ENCODE measurements at regions not wholly inside any gene's neighbourhood (a gene's known extent, or its start where the extent isn't known, plus 50 kb on each side); places are given as distances from the start of the nearest gene placed in this dataset.
"Not testable (repeated sequence)": the region's sequence is repeated elsewhere in the genome, so short reads cannot be mapped to it uniquely, and the experiment has no call there.

DNA sequence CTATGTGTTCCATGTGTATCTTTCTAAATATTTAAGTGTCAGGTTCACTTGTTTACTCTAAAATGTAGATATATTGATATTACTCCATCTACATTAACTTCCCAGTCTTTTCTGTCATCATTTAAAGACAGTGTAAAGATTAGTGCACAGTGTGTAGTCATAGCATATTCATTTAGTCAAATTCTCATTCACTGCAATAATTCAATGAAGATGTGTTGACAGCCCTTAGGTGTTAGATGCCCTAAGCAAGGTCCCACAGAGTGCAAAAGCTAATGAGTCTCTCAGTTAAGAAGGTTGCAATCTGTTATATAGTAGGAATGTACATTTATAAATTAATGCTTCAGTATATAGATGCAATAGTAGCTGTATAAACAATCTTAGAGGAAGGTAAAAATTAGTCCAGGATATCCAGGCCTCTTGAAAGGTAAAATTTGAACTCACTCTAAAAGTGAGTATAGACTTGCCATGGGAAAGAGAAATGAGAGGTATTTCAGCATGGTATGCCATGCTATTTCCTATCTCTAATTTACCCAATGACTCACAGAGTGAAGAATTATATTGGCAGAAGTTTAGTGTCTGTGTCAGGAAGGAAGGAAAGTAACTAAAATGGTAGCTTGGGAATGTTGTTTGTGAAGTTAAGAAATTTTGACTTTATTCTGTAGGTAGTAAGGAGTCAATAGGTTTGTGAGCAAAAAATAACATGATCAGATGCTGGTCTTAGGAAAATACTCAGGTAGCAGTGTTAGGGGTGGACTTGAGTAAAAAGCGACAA lies 969.9 kb upstream of the CITED2 start:
- DNase-seq, result no peak

GRCh38 chr6:140343128-140343527 lies 968.7 kb upstream of the CITED2 start:
- no peak for DNase-seq

GRCh38 chr6:140341272-140341671 lies 966.8 kb upstream of the CITED2 start:
- no peak for DNase-seq

DNA sequence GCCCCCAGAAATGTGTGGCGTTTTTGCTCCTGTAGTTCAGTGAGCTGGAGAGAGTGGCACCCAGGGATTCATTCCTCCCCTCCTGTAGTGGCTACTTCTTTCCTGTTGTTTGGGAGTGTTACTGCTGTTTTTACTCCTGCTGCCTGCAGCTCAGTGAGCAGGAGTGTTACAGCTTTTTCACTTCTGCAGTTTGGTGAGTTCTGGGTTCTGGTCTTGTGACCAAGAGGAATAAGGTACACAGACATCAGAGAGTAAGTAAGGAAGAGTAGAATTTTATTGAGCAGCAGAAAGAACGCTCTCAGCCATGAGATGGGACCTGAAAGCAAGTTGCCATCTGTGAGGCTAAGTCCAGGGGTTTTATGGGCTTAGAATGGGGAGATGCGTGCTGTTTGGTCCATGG lies 966.3 kb upstream of the CITED2 start:
- DNase-seq, result no peak

- not testable (repeated sequence) for DNase-seq
Observed at GRCh38 chr6:140339084-140339483, 964.6 kb upstream of the CITED2 start.

GRCh38 chr6:140321891-140322290 lies 947.4 kb upstream of the CITED2 start:
- no peak for DNase-seq

DNA sequence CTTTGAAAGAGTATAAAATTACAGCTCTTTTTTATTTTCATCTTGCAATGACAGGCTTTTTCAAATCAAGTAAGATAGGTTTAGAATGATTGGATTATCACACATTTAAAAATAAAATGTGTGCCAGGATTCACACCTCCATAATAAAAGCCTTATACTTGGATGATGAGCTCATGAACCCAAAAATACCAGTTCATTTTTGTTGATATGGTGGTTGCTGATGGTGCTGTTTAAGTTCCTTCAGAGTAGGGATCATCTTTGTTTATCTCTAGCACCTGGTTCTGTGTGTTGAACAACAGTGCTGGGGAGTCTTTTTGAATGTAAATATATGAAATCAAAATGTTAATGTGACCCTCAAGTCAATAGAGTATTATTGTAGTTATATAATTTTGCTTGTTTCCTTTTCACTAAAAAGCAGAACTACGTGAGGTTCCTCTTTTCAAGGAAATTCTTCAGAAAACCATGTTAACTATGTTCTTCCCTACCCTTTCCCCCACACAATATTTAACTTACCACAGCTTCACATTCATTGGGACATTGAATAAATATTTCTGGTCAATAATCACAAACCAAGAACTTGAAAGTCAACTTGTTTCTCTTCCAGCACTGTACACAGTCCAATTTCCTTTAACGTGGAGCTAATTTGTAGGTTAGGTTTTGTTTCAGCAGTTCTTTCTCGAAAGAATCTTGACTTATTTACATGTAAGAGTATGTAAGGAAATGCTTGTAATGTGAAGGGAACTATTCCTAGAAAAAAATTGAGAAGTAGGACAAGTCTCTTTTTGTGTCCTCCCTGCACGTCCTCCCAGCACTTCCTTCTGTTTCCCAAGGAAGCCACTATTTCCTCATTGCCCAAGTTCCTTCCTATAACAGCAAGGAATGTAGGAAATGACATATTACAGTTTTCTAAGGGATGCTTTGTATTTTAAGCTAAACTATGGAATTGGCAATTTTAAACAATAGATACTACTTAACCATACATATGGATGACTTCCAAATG lies 945.9 kb upstream of the CITED2 start:
- DNase-seq, result peak; percentile 34

GRCh38 chr6:140319209-140319608 lies 944.8 kb upstream of the CITED2 start:
- no peak for DNase-seq

DNA sequence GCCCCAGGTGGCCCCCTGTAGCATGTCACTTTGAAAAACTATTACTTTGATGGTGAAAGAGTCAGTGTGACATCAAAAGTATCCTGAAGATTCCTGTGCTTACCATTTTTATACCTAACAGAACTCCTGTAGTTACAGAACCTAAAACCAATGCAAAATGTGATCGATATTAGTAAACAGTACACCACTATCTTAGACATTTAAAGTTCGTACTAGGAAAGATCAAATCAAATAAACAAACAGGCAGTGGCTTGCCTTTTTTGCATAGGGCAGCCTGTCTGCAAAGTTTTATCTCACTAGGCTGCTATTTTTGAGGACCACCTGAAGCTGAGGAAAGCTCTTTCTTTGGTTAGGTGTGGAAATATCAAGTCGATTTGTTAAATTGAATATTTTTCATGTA lies 944.0 kb upstream of the CITED2 start:
- DNase-seq, result no peak

GRCh38 chr6:140317950-140318349 lies 943.5 kb upstream of the CITED2 start:
- DNase-seq, result no peak

DNA sequence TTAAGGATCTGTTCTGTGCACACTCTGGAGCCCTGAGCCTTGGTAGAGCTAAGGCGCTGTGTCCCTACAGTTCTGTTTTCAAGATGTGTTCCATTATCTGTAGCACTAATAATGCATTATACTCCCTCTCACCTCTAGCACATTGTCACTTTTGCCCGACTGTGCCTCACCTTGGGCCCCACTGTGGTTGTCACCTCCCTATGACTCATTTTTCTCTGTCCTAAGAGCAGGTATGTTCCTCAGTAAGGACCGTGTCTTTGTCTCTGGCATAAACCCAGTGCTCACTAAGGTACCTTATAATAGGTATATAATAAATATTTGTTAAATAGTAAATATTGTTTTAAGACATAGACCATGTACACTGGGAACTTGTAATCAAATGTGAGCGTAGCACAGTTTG lies 942.5 kb upstream of the CITED2 start:
- no peak for DNase-seq

GRCh38 chr6:140314682-140315081 lies 940.2 kb upstream of the CITED2 start:
- DNase-seq, result no peak

DNA sequence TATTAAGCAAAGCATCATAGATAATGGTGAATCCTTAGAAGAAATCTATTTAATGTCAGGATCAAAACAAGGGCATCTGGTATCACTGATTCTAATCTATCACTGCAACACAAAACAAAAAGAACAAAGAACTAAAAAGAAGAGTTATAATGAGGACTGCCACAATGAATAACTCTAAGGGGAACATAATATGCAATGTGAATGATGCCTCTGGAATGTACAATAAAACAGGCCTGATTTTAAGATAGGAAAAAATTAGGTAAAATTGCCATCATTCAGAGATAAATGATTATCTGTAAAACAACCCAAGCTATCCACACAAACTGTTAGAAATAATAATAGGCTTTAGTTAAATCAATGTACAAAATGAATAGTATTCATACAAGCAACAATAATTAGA lies 936.7 kb upstream of the CITED2 start:
- no peak for DNase-seq

DNA sequence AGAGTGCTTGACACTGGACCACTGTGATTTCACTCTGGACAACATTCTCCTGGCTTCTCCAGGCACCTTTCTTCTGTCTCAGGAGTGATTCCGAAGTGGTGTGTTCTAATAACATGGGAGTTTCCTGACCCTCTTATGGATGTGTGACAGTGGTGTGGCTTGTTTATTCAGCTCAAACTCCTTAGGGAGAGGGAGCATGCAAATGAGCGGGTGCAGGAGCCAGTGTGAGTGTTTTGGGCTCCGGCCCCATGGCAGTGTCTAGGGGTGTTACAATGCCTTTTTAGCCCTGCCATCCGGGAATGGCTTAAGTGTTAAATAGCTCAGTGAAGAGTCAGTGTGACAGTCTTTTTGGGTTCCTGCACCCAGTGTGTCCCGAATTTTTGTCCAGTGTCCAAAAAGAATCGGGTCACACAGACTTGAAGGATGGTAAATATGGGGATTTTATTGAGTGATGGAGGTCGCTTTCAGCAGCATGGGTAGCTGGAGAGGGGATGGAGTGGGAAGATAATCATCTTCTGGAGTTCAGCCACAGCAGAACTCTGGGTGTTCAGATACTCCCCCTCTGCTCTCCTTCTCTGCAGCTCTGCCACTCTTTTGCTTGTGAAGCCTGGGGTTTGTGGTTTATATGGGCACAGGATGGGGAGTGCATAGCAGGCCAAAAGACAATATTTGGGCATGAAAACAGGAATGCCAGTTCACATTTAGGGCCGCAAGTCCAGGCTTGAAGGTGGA lies 928.9 kb upstream of the CITED2 start:
- no peak for DNase-seq

DNA sequence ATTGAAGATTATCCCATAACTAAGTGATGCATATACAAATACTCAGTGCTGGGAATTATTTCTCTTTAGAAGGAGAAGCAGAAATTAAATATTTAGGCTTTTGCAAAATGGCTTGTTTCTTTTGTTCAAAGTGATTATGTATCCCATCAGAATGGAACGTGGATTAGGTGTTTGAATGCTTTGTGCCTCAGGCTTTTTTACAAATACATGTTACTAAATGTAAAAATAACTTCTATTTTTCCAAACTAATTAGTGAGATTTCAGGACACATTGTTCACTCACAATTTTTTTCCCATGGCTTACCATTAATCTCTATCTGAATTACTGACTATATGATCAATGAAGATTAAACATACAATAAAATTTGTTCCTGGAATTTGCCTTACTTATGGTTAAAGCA lies 925.9 kb upstream of the CITED2 start:
- no peak for DNase-seq

- no peak for DNase-seq
Observed at GRCh38 chr6:140289186-140289585, 914.7 kb upstream of the CITED2 start.

GRCh38 chr6:140285998-140286690 lies 911.7 kb upstream of the CITED2 start:
- no peak for DNase-seq

- DNase-seq, result no peak
Observed at GRCh38 chr6:140285471-140285870, 911.0 kb upstream of the CITED2 start.

DNA sequence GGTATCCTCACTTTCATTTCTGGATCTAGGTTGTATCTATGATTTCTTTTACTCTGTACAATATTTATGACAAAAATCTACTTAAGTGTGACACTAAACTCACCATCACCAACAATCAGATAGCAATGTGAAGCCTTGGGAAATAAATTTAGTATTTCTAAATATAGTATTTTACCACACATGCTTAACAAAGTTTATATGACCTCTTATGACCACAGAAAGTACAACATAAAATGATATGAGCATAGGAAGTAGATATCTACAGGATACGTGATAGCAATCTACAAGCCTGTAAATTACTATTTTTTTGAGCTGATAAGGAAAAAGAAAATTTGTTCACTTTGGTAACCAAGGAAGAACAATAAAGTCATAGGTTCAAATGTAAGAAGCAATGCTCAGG lies 910.4 kb upstream of the CITED2 start:
- DNase-seq, result no peak

GRCh38 chr6:140283197-140283596 lies 908.7 kb upstream of the CITED2 start:
- DNase-seq, result no peak

DNA sequence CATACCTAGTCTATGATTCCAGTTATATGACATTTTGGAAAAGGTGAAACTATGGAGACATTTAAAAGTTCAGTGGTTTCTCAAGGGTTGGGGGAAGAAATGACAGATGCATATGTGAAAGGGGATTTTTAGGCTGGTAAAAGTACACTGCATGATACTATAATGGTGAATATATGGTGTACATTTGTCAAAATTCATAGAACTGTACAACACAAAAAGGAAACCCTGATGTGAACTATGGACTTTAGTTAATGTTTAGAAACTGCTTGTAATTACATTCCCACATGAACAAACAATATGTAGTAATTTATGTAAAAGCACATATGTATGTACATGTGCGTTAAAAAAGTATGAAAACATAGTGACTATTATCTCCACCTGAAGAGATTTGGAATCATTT lies 907.3 kb upstream of the CITED2 start:
- DNase-seq, result no peak

DNA sequence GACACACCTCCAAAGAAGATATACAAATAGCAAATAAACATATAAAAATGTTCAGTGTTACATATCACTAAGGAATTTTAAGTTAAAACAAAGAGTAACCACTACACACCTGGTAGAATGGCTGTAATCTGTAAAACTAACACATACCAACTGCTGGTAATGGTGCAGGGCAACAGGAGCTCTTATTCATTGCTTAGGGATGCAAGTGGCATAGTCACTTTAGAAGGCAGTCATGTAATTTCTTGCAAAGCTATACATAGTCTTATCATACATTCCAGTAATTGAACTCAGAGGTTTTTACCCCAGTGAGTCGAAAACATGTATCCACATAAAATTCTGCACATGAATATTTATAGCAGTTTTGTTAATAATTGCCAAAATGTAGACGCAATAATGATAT lies 906.8 kb upstream of the CITED2 start:
- DNase-seq, result no peak

GRCh38 chr6:140276719-140277118 lies 902.3 kb upstream of the CITED2 start:
- DNase-seq, result no peak

Data from midbrain (tissue), 1 donor.